CD4-positive, alpha-beta T cell (primary cell): ENCODE measurements at regions not wholly inside any gene's neighbourhood (a gene's known extent, or its start where the extent isn't known, plus 50 kb on each side); places are given as distances from the start of the nearest gene placed in this dataset.

ENCODE experiments used
- ATAC-seq: fragments of 200-7000 bp; cut with Tn5 transposase; one replicate; pipeline ENCODE4 v1.10.0; 2022; ENCODE audit warnings: mild to moderate bottlenecking; ENCODE audit not compliant: poor library complexity
- CTCF ChIA-PET: fragments of 350-600 bp; sonication (Branson Sonifier 250); formaldehyde crosslinking; loops from one replicate; lab custom pipeline; 2021; ENCODE audit warnings: antibody characterized with exemption, inconsistent platforms; lab: Charles Lee
- POLR2A ChIA-PET: fragments of 350-600 bp; sonication (Branson Sonifier 250); formaldehyde crosslinking; loops from one replicate; lab custom pipeline; 2021; ENCODE audit warnings: antibody characterized with exemption, inconsistent platforms; lab: Charles Lee
- DNase-seq, 14 experiments: peaks; one replicate each; pipeline ENCODE4 v3.0.0-alpha.2; 2013 to 2020; ENCODE audit warnings: mixed read lengths in 2 of 14
- H3K27ac ChIP-seq, 2 donors: one replicate each; pipeline versions ENCODE4 v1.5.1 to v1.7.0; 2013; ENCODE audit warnings: low read length in 2 of 2, low read depth in 1 of 2, mild to moderate bottlenecking in 1 of 2
- H3K27me3 ChIP-seq, 2 experiments: 1 replicate in 1 of 2; 2 replicates in 1 of 2; pipeline versions ENCODE4 v1.6.1 to v1.7.0; 2013; ENCODE audit warnings: low read length in 2 of 2, control low read depth in 1 of 2, mild to moderate bottlenecking in 1 of 2, moderate library complexity in 1 of 2; ENCODE audit not compliant: insufficient read depth in 2 of 2, control insufficient read depth in 1 of 2
- H3K36me3 ChIP-seq: one replicate; pipeline ENCODE4 v1.6.1; 2013; ENCODE audit warnings: low read length, control low read depth; ENCODE audit not compliant: insufficient read depth
- H3K4me1 ChIP-seq: one replicate; pipeline ENCODE4 v1.6.1; 2013; ENCODE audit warnings: low read length, control low read depth; ENCODE audit not compliant: insufficient read depth
- H3K4me3 ChIP-seq: one replicate; pipeline ENCODE4 v1.5.1; 2013; ENCODE audit warnings: mild to moderate bottlenecking, low read length, moderate library complexity
- H3K9me3 ChIP-seq, 2 experiments: 1 replicate in 1 of 2; 2 replicates in 1 of 2; pipeline versions ENCODE4 v1.6.1 to v1.7.0; 2013; ENCODE audit warnings: low read length in 2 of 2, mild to moderate bottlenecking in 2 of 2, control low read depth in 1 of 2, moderate library complexity in 1 of 2; ENCODE audit not compliant: control insufficient read depth in 1 of 2, insufficient read depth in 1 of 2
- H3K27ac Mint-ChIP-seq: one replicate; pipeline ENCODE4 v1.8.0; 2020; ENCODE audit warnings: mixed read lengths
- H3K27me3 Mint-ChIP-seq: one replicate; pipeline ENCODE4 v1.8.0; 2021; ENCODE audit warnings: mixed read lengths
- H3K36me3 Mint-ChIP-seq: one replicate; pipeline ENCODE4 v1.8.0; 2021; ENCODE audit warnings: low read depth, mixed read lengths
- H3K4me1 Mint-ChIP-seq: one replicate; pipeline ENCODE4 v1.8.0; 2021; ENCODE audit warnings: low read depth, mixed read lengths
- H3K4me3 Mint-ChIP-seq: one replicate; pipeline ENCODE4 v1.8.0; 2020; ENCODE audit warnings: mild to moderate bottlenecking, mixed read lengths
- H3K9me3 Mint-ChIP-seq: one replicate; pipeline ENCODE4 v1.8.0; 2020; ENCODE audit warnings: mixed read lengths
- CTCF ChIP-seq: fragments of 200-600 bp; IDR thresholded peaks from one replicate; pipeline ENCODE4 v1.8.0; 2022; ENCODE audit warnings: antibody characterized with exemption, mild to moderate bottlenecking
- intact Hi-C, 2 experiments: fragments of 100-400 bp; cut with DNase I in 1 of 2; cut with micrococcal nuclease in 1 of 2; formaldehyde crosslinking; loops; one replicate each; pipeline versions ENCODE4 v1.15.1 to v1.9.0; 2023 to 2025; cut with DNase I, micrococcal nuclease

- no peaks in the 10 kb centered on the region for H3K4me1 ChIP-seq
- H3K27me3 ChIP-seq = no peaks in the 10 kb centered on the region
- no peak overlapping the region for H3K27ac ChIP-seq
- no peak overlapping the region for H3K4me3 Mint-ChIP-seq
- intact Hi-C loops = no loop called here
- no peaks in the 10 kb centered on the region for H3K9me3 ChIP-seq
- no peaks in the 10 kb centered on the region for H3K27me3 Mint-ChIP-seq
- no peak for TF ChIP-seq CTCF
- no peaks in the 10 kb centered on the region for H3K36me3 Mint-ChIP-seq
- POLR2A ChIA-PET = no interaction called here
- H3K4me3 ChIP-seq = no peak overlapping the region
- CTCF ChIA-PET = no interaction called here
- no peak for DNase-seq
- no peaks in the 10 kb centered on the region for H3K4me1 Mint-ChIP-seq
- ATAC-seq = no peak
- no peaks in the 10 kb centered on the region for H3K36me3 ChIP-seq
- H3K9me3 Mint-ChIP-seq = no peaks in the 10 kb centered on the region
- H3K27ac Mint-ChIP-seq = no peak overlapping the region
Observed at GRCh38 chr3:4044619-4045018, 245.4 kb downstream of the LRRN1 start.

GRCh38 chr3:4045756-4046155, 246.5 kb downstream of the LRRN1 start:
- no peaks in the 10 kb centered on the region for H3K4me1 Mint-ChIP-seq
- no peak overlapping the region for H3K27ac Mint-ChIP-seq
- no peak overlapping the region for H3K4me3 ChIP-seq
- no peaks in the 10 kb centered on the region for H3K4me1 ChIP-seq
- H3K36me3 ChIP-seq = no peaks in the 10 kb centered on the region
- no peaks in the 10 kb centered on the region for H3K27me3 ChIP-seq
- POLR2A ChIA-PET = no interaction called here
- no peaks in the 10 kb centered on the region for H3K36me3 Mint-ChIP-seq
- intact Hi-C loops = no loop called here
- H3K4me3 Mint-ChIP-seq = no peak overlapping the region
- no peaks in the 10 kb centered on the region for H3K9me3 ChIP-seq
- TF ChIP-seq CTCF = no peak
- H3K27ac ChIP-seq = no peak overlapping the region
- no peak for DNase-seq
- H3K9me3 Mint-ChIP-seq = no peaks in the 10 kb centered on the region
- CTCF ChIA-PET = no interaction called here
- ATAC-seq = no peak
- H3K27me3 Mint-ChIP-seq = no peaks in the 10 kb centered on the region

GRCh38 chr3:4047366-4047765, 248.1 kb downstream of the LRRN1 start:
- Mint-ChIP-seq H3K4me1 (no peaks in the 10 kb centered on the region), H3K27me3 (no peaks in the 10 kb centered on the region), H3K36me3 (no peaks in the 10 kb centered on the region), H3K9me3 (no peaks in the 10 kb centered on the region), H3K4me3 (no peak overlapping the region), H3K27ac (no peak overlapping the region)
- H3K27me3 ChIP-seq = no peaks in the 10 kb centered on the region
- H3K9me3 ChIP-seq = no peaks in the 10 kb centered on the region
- no peaks in the 10 kb centered on the region for H3K4me1 ChIP-seq
- TF ChIP-seq CTCF = no peak
- CTCF ChIA-PET = interaction anchor here (1.1 kb wide), 1 partner anchor 12 kb away, joined by 3 read pairs; no protein-coding TSS in a partner anchor
- ATAC-seq = no peak
- no peak overlapping the region for H3K4me3 ChIP-seq
- DNase-seq = no peak
- H3K36me3 ChIP-seq = no peaks in the 10 kb centered on the region
- intact Hi-C loops = no loop called here
- no peak overlapping the region for H3K27ac ChIP-seq
- POLR2A ChIA-PET = no interaction called here
